ACC112 (cell line): ENCODE measurements at regions not wholly inside any gene's neighbourhood (a gene's known extent, or its start where the extent isn't known, plus 50 kb on each side); places are given as distances from the start of the nearest gene placed in this dataset.

ENCODE experiments used
- H2AFZ ChIP-seq: fragments of 200-600 bp; sonication (generic); one replicate; pipeline ENCODE4 v1.6.0; 2017; ENCODE audit warnings: antibody characterized with exemption, low read length; ENCODE audit not compliant: unreplicated experiment
- H3K27ac ChIP-seq: fragments of 200-600 bp; sonication (generic); 2 replicates; pipeline ENCODE4 v1.5.1; 2014; ENCODE audit warnings: low read depth, mild to moderate bottlenecking, antibody characterized with exemption, low read length, moderate library complexity
- H3K27me3 ChIP-seq: fragments of 200-600 bp; sonication (generic); 2 replicates; pipeline ENCODE4 v1.6.1; 2014; ENCODE audit warnings: mild to moderate bottlenecking, antibody characterized with exemption, low read length, moderate library complexity, mixed read lengths; ENCODE audit not compliant: insufficient read depth
- H3K36me3 ChIP-seq: fragments of 200-600 bp; sonication (generic); 2 replicates; pipeline ENCODE4 v1.6.1; 2016; ENCODE audit warnings: mild to moderate bottlenecking, antibody characterized with exemption, low read length, moderate library complexity, mixed read lengths; ENCODE audit not compliant: insufficient read depth
- H3K4me1 ChIP-seq: fragments of 200-600 bp; sonication (generic); one replicate; pipeline ENCODE4 v1.6.1; 2016; ENCODE audit warnings: low read length, mixed read lengths; ENCODE audit not compliant: insufficient read depth, unreplicated experiment, control insufficient read depth
- H3K4me3 ChIP-seq: fragments of 200-600 bp; sonication (generic); 2 replicates; pipeline ENCODE4 v1.5.1; 2014; ENCODE audit warnings: mild to moderate bottlenecking, low read depth, low read length
- H3K79me2 ChIP-seq: fragments of 200-600 bp; sonication (generic); one replicate; pipeline ENCODE4 v1.6.0; 2016; ENCODE audit warnings: low read length; ENCODE audit not compliant: control insufficient read depth, unreplicated experiment, insufficient read depth

DNA sequence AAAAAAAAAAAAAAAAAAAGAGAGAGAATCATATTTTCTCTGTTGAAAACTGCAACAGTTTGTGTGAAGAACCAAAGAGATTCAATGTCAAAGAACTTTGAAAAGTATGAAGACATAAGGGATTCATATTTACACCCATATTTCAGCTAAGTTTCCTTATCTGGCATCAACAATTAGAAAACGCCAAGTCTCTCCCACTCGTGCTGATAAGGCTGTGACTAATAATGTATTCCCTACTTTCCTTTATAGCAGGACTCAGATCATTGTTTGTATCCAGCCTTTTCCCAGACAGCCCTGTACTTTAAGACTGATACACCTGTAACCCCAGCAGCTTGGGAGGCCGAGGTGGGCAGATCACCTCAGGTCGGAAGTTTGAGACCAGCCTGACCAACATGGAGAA, 54.1 kb upstream of the STK32A start:
- no peaks in the 10 kb centered on the region for H3K79me2 ChIP-seq
- H3K36me3 ChIP-seq, result no peaks in the 10 kb centered on the region
- H2AFZ ChIP-seq, result no peak overlapping the region
- no peaks in the 10 kb centered on the region for H3K27me3 ChIP-seq
- H3K4me3 ChIP-seq, result no peak overlapping the region
- H3K27ac ChIP-seq, result no peak overlapping the region
- peaks cover 17% of the 10 kb centered on the region for H3K4me1 ChIP-seq
